Activated naive CD8-positive, alpha-beta T cell treated with anti-CD3 and anti-CD28 coated beads for 36 hours (primary cell): ENCODE measurements at regions not wholly inside any gene's neighbourhood (a gene's known extent, or its start where the extent isn't known, plus 50 kb on each side); places are given as distances from the start of the nearest gene placed in this dataset.

Experiments used
- DNase-seq: peaks from one replicate; pipeline ENCODE4 v3.0.0; 2021
- H3K27ac Mint-ChIP-seq: one replicate; pipeline ENCODE4 v1.8.0; 2022; ENCODE audit warnings: mild to moderate bottlenecking, moderate library complexity, mixed read lengths
- H3K27me3 Mint-ChIP-seq: one replicate; pipeline ENCODE4 v1.8.0; 2022; ENCODE audit warnings: mild to moderate bottlenecking, mixed read lengths
- H3K36me3 Mint-ChIP-seq: one replicate; pipeline ENCODE4 v1.8.0; 2021; ENCODE audit warnings: mild to moderate bottlenecking, mixed read lengths
- H3K4me1 Mint-ChIP-seq: one replicate; pipeline ENCODE4 v1.8.0; 2021; ENCODE audit warnings: mixed read lengths
- H3K4me3 Mint-ChIP-seq: one replicate; pipeline ENCODE4 v1.8.0; 2022; ENCODE audit warnings: mild to moderate bottlenecking, moderate library complexity, mixed read lengths
- H3K9me3 Mint-ChIP-seq: one replicate; pipeline ENCODE4 v1.8.0; 2022; ENCODE audit warnings: mixed read lengths

DNA sequence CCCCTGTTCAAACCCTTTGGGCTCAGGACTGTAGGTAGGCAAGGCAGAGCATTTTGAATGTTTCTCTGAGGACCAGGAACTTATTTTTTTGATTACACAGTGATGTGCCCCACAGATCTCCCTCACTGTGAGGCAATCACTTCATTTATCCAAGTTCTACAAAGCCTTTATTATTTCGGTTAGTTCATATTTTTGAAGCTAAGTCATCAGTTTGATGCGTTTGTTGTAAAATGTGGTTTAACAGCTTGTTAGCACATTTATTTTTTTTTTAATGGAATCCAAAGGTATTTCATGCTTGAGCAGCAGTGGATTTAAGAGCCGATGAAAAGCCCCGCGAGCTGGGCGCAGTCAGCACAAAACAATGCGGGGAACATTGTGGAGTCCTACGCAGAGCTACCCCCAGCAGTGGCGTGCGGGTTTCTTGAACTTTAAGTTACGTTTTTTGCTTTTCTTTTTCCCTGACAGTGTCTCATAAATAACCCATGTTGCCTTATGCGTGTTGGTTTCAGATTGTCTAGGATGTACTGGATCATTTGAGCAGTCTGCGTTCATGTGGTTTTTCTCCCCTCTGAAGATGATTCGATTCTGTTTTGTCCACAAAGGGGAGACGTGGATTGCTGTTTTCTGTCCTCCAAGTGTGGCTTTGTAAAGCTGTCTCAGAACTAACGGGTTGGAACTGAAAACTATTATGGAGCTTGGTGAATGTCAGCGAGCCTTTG is 233.6 kb upstream of the BMP2 start:
- DNase-seq = no peak

DNA sequence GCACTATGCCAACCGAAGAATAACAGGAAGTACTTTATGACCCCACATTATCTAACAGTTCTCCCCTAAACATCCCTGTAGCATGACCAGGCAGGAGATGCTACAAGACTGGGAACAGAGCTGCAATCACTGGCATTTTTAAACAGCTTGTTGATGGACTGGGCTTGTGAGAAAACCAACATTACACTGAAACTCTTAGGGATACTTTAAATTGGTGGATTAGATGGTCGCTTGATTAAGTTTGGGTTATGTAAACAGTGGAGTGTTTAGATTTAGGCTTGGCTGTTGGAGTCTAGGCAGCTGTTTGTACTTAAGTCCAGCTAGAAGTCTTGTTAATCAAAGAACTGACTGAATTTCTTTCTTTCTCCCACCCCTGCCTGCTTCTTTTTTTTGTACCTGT is 234.1 kb upstream of the BMP2 start:
- no peak for DNase-seq
- H3K4me1 Mint-ChIP-seq = no peaks in the 10 kb centered on the region
- H3K27ac Mint-ChIP-seq = no peak overlapping the region
- H3K4me3 Mint-ChIP-seq = no peak overlapping the region
- H3K9me3 Mint-ChIP-seq = no peaks in the 10 kb centered on the region
- no peaks in the 10 kb centered on the region for H3K36me3 Mint-ChIP-seq
- H3K27me3 Mint-ChIP-seq = no peaks in the 10 kb centered on the region

More for the DNA sequence above, 233.6 kb upstream of the BMP2 start:
- Mint-ChIP-seq H3K27me3 (no peaks in the 10 kb centered on the region), H3K27ac (no peak overlapping the region), H3K9me3 (no peaks in the 10 kb centered on the region), H3K4me3 (no peak overlapping the region), H3K4me1 (no peaks in the 10 kb centered on the region), H3K36me3 (no peaks in the 10 kb centered on the region)

DNA sequence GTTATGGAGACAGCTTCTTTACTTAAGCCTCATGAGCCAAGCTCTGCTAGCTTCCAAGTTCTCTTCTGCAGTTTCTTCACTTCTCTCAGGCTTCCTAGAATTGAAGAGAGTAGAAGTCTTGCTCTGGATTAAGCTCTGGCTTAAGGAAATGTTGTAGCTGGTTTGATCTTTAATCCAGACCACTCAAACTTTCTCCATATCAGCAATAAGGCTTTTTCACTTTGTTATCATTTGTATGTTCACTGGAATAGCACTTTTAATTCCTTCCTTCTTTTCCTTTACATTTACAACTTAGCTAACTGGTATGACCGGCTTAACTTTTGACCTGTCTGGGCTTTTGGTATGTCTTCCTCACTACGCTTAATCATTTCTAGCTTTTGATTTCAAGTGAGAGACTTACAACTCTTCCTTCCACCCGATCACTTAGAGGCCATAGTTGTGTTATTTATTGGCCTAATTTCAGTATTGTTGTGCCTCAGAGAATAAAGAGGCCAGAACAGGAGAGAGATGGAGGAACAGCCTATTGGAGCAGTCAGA is 236.6 kb upstream of the BMP2 start:
- DNase-seq = no peak
- Mint-ChIP-seq H3K27me3 (no peaks in the 10 kb centered on the region), H3K4me3 (no peak overlapping the region), H3K27ac (no peak overlapping the region), H3K4me1 (no peaks in the 10 kb centered on the region), H3K36me3 (no peaks in the 10 kb centered on the region), H3K9me3 (peaks cover 1% of the 10 kb centered on the region)

DNA sequence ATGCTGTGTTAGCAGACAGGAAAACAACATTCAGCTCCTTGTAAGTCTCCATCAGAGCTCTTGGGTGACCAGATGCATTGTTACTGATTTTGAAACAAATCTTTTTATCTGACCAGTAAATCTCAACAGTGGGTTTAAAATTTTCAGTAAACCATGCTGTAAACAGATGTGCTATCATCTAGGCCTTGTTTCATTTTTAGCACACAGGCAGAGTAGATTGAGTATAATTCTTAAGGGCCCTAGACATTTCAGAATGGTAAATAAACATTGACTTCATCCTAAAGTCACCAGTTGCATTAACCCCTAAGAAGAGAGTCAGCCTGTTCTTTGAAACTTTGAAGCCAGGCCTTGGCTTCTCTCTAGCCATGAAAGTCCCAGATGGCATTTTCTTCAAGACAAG is 237.2 kb upstream of the BMP2 start:
- Mint-ChIP-seq H3K4me1 (no peaks in the 10 kb centered on the region), H3K36me3 (no peaks in the 10 kb centered on the region), H3K27me3 (no peaks in the 10 kb centered on the region), H3K9me3 (peaks cover 4% of the 10 kb centered on the region), H3K27ac (no peak overlapping the region), H3K4me3 (no peak overlapping the region)
- no peak for DNase-seq

DNA sequence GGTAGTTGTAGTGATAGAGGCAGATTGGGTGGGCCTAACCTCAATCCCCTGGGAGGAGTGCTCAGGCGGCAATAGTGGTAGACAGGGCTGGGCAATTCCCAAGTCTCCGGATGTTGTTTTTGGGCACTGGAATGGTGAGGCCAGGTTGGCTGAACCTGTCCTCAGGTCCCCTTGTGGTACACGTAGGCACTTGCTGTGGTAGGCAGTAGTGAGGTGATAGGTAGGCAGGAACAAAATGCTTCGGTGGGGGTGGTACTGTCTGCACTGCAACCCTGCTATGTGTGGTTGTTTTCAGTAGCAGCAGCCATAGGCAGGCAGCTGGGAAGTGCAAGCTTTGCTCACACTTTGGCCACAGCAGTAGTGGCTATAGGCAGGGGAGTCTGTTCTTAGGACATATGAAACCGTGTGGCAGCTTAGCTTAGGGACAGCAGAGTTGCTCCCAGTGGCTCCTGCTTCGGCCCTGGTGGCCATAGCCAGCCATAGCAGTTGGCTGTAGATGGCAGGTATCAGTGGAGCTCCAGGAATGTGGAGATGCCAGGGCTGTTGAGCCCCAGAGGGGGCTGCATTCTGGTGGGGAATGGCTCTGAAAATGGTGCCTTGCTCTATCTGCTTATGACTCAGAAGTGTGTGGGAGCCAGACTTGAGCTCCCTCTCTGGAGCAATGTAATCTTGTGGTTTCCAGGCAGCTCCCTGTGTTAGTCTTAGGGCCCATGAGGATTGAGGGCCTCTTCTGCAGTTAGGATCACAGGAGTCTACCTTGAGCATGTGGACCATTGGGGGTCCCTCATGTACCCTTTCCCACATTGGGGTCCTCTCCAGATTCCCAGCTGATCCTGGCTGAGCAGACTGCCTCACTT is 241.8 kb upstream of the BMP2 start:
- no peak for DNase-seq
- peaks cover 27% of the 10 kb centered on the region for H3K9me3 Mint-ChIP-seq
- no peaks in the 10 kb centered on the region for H3K27me3 Mint-ChIP-seq
- H3K36me3 Mint-ChIP-seq = no peaks in the 10 kb centered on the region
- H3K4me3 Mint-ChIP-seq = no peak overlapping the region
- H3K4me1 Mint-ChIP-seq = no peaks in the 10 kb centered on the region
- no peak overlapping the region for H3K27ac Mint-ChIP-seq

DNA sequence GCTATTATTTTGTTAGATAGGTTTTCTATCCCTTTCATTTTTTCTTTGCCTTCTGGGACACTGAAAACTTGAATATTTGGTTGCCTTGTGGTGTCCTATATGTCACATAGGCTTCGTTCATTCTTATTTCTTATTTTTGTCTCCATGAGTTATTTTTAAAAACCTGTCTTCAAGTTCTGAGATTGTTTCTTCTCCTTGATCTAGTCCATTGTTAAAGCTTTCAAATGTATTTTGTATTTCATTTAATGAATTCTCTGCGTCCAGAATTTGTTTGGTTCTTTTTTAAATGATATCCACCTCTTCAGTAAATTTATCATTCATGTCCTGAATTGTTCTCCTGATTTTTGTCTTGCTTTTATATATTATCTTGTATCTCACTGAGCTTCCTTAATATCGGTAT is 243.2 kb upstream of the BMP2 start:
- no peaks in the 10 kb centered on the region for H3K36me3 Mint-ChIP-seq
- H3K27me3 Mint-ChIP-seq = no peaks in the 10 kb centered on the region
- H3K4me1 Mint-ChIP-seq = no peaks in the 10 kb centered on the region
- no peak overlapping the region for H3K4me3 Mint-ChIP-seq
- no peak overlapping the region for H3K27ac Mint-ChIP-seq
- no peak for DNase-seq
- H3K9me3 Mint-ChIP-seq = peaks cover 27% of the 10 kb centered on the region

DNA sequence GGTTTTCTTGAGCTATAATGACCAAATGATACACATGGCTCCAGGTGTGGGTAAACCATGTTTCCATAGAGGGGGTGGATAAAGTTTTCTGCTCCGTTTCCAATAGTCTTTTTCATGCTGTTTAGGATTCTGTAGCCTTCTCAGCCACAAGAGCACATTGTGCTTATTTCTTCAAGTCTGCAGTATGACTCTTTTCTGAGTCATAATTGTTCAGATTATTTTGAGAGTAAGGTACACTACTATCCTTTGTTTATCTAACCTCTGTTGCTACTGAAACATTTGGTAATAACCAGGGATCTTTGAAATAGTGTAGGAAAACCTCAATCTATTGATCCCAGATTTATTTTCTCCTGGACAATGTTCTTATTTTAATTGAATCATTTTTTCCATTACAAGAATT is 247.9 kb upstream of the BMP2 start:
- Mint-ChIP-seq H3K9me3 (peaks cover 16% of the 10 kb centered on the region), H3K4me3 (no peak overlapping the region), H3K27ac (no peak overlapping the region), H3K4me1 (no peaks in the 10 kb centered on the region), H3K27me3 (no peaks in the 10 kb centered on the region), H3K36me3 (no peaks in the 10 kb centered on the region)
- no peak for DNase-seq

DNA sequence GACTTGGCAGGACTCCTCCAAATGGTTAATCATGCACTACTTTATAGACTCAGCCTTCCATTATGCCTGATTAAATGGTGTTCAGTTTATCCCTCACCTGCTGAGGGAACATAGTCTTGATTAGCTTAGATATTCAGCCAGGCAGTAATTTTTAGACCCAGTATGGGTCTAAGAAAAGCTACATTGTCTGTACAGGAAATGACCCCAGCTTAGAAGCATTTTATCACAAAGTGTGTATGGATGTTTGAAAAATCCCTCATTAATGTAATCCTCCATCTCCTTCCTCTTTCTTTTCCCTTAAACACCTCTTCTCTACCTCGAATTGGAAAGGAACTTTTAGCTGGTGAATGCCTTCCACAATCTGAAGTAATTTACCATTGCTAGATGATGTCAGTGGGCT is 252.2 kb upstream of the BMP2 start:
- H3K9me3 Mint-ChIP-seq = no peaks in the 10 kb centered on the region
- no peaks in the 10 kb centered on the region for H3K27me3 Mint-ChIP-seq
- no peak for DNase-seq
- no peak overlapping the region for H3K4me3 Mint-ChIP-seq
- H3K36me3 Mint-ChIP-seq = no peaks in the 10 kb centered on the region
- no peaks in the 10 kb centered on the region for H3K4me1 Mint-ChIP-seq
- no peak overlapping the region for H3K27ac Mint-ChIP-seq

DNA sequence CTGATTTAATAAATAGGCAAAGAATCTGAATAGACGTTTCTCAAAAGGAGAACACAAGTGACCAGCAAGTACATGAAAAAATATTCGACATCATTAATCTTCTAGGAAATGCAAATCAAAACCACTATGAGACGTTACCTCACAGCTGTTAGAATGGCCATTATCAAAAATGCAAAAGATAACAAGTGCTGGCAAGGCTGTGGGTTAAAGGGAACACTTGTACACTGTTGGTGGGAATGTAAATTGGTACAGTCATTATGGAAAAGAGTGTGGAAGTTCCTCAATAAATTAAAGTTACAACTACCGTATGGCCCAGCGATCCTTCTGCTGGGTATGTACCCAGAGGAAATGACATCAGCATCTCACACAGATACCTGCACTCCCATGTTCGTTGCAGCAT is 253.9 kb upstream of the BMP2 start:
- no peaks in the 10 kb centered on the region for H3K27me3 Mint-ChIP-seq
- H3K36me3 Mint-ChIP-seq = no peaks in the 10 kb centered on the region
- no peaks in the 10 kb centered on the region for H3K4me1 Mint-ChIP-seq
- H3K27ac Mint-ChIP-seq = no peak overlapping the region
- H3K4me3 Mint-ChIP-seq = no peak overlapping the region
- DNase-seq = no peak
- H3K9me3 Mint-ChIP-seq = no peaks in the 10 kb centered on the region

DNA sequence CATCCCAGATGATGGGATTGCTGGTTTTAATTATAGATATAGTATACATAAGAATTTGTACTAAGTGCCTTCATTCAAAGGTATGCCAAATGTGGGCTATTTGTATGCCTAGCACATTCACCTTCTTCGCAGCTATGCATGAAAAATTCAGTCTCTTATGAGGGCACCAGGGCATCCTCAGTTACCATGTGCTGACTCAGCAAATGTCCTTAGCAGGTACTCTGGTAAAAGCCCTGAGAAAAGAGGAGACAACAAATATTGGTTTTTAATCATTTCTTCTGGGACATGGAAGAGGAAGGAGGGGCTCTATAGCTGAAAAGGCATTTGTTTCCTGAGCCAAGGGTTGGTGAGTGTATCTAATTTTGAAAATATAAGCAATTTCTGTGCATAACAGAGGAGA is 258.1 kb upstream of the BMP2 start:
- Mint-ChIP-seq H3K4me3 (no peak overlapping the region), H3K9me3 (no peaks in the 10 kb centered on the region), H3K27ac (no peak overlapping the region), H3K4me1 (no peaks in the 10 kb centered on the region), H3K36me3 (no peaks in the 10 kb centered on the region), H3K27me3 (no peaks in the 10 kb centered on the region)
- DNase-seq = no peak

DNA sequence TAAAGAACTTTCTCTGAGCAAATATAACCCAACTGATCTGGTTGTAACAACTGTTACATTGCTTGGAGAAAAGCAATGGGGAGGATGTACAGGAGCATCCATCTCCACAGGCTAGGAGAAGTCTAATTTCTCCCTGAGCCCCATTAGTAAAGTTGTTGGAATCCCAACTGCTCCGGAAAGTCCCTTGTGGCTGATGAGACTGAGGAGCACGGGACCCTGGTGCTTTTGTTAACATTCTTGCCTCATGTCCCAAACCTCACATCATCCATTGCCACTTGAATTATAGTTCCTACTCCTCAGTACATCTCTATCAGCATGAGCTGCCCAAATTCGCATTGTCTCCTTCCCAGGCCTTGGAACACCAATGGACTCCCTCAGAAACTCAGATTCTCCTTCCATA is 260.6 kb upstream of the BMP2 start:
- H3K4me3 Mint-ChIP-seq = no peak overlapping the region
- H3K9me3 Mint-ChIP-seq = no peaks in the 10 kb centered on the region
- DNase-seq = no peak
- no peaks in the 10 kb centered on the region for H3K36me3 Mint-ChIP-seq
- no peaks in the 10 kb centered on the region for H3K4me1 Mint-ChIP-seq
- H3K27me3 Mint-ChIP-seq = no peaks in the 10 kb centered on the region
- H3K27ac Mint-ChIP-seq = no peak overlapping the region

DNA sequence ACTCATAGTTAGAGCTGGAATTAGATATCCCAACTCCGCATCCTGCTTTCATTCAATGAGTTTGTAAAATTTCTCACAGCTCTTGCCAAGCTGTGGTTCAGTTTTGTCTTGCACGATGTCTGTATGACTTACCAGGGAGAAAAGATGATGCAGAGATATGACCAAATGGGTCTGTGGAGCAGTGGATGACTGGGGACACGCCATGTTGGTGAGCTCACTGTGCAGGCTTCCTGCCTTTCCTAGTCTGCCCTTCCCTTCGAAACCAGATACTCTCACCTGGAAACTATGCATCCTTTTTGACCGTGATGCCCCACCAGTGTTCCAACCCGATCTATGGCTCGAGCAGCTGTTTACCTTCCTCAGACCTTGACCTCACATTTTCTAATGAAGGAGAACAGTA is 262.7 kb upstream of the BMP2 start:
- DNase-seq = no peak
- Mint-ChIP-seq H3K27ac (no peak overlapping the region), H3K36me3 (no peaks in the 10 kb centered on the region), H3K9me3 (no peaks in the 10 kb centered on the region), H3K4me1 (no peaks in the 10 kb centered on the region), H3K27me3 (no peaks in the 10 kb centered on the region), H3K4me3 (no peak overlapping the region)

DNA sequence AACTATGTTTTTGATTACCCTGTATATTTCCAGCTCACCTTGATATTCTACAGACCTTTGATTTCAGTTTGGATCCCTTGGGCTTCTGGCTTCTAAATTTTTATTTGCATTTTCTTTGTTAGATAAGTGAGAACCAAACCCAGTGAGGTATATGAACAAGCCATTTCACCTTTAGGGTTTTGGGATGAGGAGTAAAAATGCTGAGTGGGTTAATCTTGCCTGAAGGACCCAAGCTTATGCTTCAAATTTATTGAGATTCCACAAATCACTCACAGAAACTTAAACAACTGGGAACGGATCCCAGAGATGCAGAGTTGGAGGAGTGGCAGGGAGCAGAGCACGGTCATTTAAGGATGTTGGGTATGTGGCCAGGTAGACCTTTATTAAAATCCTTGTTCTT is 263.3 kb upstream of the BMP2 start:
- no peaks in the 10 kb centered on the region for H3K9me3 Mint-ChIP-seq
- no peak overlapping the region for H3K4me3 Mint-ChIP-seq
- no peak for DNase-seq
- H3K36me3 Mint-ChIP-seq = no peaks in the 10 kb centered on the region
- no peak overlapping the region for H3K27ac Mint-ChIP-seq
- no peaks in the 10 kb centered on the region for H3K4me1 Mint-ChIP-seq
- H3K27me3 Mint-ChIP-seq = no peaks in the 10 kb centered on the region

DNA sequence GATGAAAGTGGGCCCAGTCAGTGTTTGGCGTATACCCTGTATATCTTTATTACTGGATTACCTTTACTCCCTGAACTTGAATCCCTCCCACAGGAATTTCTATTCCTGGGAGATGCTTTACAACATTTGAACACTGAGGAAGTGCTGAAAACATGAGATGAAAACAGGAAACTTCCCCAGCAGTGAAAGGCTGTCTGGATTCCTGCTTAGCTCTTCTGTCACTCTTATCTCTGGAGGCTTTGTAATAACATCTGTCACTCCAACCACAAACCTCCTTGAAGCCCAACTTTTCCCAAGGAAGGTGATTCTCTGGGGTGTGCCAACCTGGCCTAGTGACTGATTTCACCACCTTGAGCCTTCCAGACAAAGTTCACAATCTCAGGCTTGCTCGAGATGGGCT is 264.5 kb upstream of the BMP2 start:
- Mint-ChIP-seq H3K27ac (no peak overlapping the region), H3K9me3 (no peaks in the 10 kb centered on the region), H3K36me3 (no peaks in the 10 kb centered on the region), H3K27me3 (peaks cover 3% of the 10 kb centered on the region), H3K4me3 (no peak overlapping the region), H3K4me1 (no peaks in the 10 kb centered on the region)
- DNase-seq = no peak

DNA sequence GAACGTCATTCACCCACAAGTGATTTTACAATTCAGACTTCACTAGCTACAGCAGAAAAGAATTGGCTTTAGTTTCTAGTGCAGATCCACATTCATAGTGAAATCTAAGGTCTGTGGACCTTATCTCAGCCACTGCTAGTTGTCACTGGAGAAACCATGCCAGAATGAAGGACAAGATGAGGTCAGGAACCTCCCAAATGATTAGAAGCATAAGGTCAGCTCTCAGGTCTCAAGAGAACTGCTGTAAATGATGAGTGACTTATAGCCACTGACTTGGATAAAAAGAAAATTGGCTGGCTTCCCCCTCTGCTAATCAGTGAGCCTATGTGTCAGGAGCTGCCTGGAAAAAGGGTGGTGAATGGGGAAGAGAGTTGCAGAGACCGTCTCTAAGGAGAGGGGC is 265.3 kb upstream of the BMP2 start:
- H3K27ac Mint-ChIP-seq = no peak overlapping the region
- no peak for DNase-seq
- H3K4me3 Mint-ChIP-seq = no peak overlapping the region
- H3K4me1 Mint-ChIP-seq = no peaks in the 10 kb centered on the region
- H3K27me3 Mint-ChIP-seq = peaks cover 3% of the 10 kb centered on the region
- no peaks in the 10 kb centered on the region for H3K9me3 Mint-ChIP-seq
- H3K36me3 Mint-ChIP-seq = no peaks in the 10 kb centered on the region

DNA sequence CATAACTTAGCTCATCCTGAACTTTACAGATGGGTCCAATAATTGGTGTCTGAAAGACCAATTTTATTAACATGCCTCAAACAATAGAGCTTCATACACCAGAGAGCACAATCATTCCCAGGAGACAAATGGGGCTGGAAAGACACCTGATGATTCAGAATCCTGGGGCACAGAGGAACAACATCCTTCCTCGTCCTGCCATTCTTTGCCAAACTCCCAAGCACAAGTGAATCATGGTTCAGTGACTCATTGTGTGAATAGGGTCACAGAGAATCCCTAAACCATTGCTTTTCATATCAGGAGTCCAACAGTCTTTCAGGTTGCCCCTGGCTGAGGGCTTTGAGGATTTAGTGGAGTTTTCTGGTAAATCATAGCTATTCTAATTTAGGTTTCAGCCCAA is 266.4 kb upstream of the BMP2 start:
- DNase-seq = no peak
- no peaks in the 10 kb centered on the region for H3K4me1 Mint-ChIP-seq
- no peak overlapping the region for H3K27ac Mint-ChIP-seq
- no peak overlapping the region for H3K4me3 Mint-ChIP-seq
- peaks cover 3% of the 10 kb centered on the region for H3K27me3 Mint-ChIP-seq
- no peaks in the 10 kb centered on the region for H3K36me3 Mint-ChIP-seq
- H3K9me3 Mint-ChIP-seq = no peaks in the 10 kb centered on the region
